ENCODE measurements at regions not wholly inside any gene's neighbourhood (a gene's known extent, or its start where the extent isn't known, plus 50 kb on each side); places are given as distances from the start of the nearest gene placed in this dataset.
"Not testable (repeated sequence)": the region's sequence is repeated elsewhere in the genome, so short reads cannot be mapped to it uniquely, and the experiment has no call there.

DNA sequence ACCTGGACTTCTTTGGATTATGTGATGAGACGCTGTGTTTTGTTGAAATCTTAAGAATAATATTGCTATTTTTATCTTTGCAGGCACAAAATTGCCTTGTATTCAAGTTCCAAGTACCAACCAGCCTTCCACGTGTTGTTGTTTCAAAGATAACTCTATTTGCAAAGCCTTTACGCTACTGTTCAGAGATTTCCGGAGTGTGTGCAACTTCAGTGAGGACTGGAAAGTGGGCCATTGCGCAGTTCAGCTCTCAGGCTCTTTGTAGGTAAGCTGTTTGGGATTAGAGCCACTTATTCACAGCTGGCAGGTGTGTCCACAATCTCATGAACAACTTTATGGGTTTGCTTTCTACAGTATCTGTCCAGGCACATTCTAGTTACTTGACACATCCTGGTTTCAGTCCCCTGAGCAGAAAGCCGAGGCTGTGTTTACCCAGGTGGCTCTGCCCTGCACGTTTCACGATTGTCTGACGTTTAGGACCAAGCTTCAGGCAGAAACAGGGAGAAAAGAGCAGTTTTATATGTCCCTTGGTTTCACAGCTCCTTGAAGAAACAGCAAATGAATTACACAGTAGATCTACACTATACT, 520.3 kb downstream of the PRIM2 start:
- H2AK5ac ChIP-seq (ENCODE audit: low read length); H3K56ac ChIP-seq (ENCODE audit: low read length); H3K18ac ChIP-seq (ENCODE audit: low read length); H3K4ac ChIP-seq (ENCODE audit: low read depth, low read length); H3K36me3 ChIP-seq (ENCODE audit: control insufficient read depth, insufficient read depth, low read length); H2BK5ac ChIP-seq (ENCODE audit: low read length); H2BK120ac ChIP-seq (ENCODE audit: low read depth, low read length); H3K79me1 ChIP-seq (ENCODE audit: low read length); H3K27me3 ChIP-seq (ENCODE audit: insufficient read depth, low read length, poor library complexity); H3K4me2 ChIP-seq (ENCODE audit: low read length); H3K27ac ChIP-seq (ENCODE audit: low read depth, low read length); H2BK15ac ChIP-seq (replicated peaks; ENCODE audit: low read depth); H3K9ac ChIP-seq (ENCODE audit: low read length); H3K79me2 ChIP-seq (ENCODE audit: control insufficient read depth, insufficient read depth, low read length); H4K5ac ChIP-seq (ENCODE audit: low read length); DNase-seq; H3K4me1 ChIP-seq (ENCODE audit: control insufficient read depth, low read depth, low read length); H3K4me3 ChIP-seq (ENCODE audit: low read length); H4K8ac ChIP-seq (ENCODE audit: low read depth, low read length); H3K23ac ChIP-seq (ENCODE audit: low read length): not testable (repeated sequence)
- WGBS (ENCODE audit: extremely low coverage, insufficient coverage, low lambda C conversion rate), result no CpG with 5 or more reads among the region's 9 CpGs

DNA sequence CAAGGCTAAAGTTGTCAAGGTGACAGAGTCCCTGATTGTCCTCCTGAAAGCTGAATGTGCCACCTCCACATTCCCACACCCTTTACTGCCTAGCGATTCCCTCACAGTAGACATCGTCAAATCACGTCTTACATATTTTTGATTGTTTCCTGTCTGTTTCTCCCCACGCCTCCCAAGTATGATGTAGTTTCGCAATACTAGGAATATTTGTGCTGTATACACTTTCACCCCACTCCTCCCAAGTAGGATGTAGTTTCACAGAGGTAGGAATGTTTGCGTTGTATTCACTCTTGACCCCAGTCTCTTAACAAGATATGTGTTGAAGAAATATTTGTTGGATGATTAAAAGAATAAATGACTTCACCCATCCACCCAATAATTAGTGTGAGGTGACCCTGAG, 524.1 kb downstream of the PRIM2 start:
- not testable (repeated sequence) for H3K56ac ChIP-seq (ENCODE audit: low read length); DNase-seq; H3K4me2 ChIP-seq (ENCODE audit: low read length); H3K79me1 ChIP-seq (ENCODE audit: low read length); H3K27me3 ChIP-seq (ENCODE audit: insufficient read depth, low read length, poor library complexity); H3K27ac ChIP-seq (ENCODE audit: low read depth, low read length); H3K9ac ChIP-seq (ENCODE audit: low read length); H3K4me3 ChIP-seq (ENCODE audit: low read length); H3K79me2 ChIP-seq (ENCODE audit: control insufficient read depth, insufficient read depth, low read length); H4K5ac ChIP-seq (ENCODE audit: low read length); H3K4me1 ChIP-seq (ENCODE audit: control insufficient read depth, low read depth, low read length); H3K36me3 ChIP-seq (ENCODE audit: control insufficient read depth, insufficient read depth, low read length); H3K23ac ChIP-seq (ENCODE audit: low read length); H3K4ac ChIP-seq (ENCODE audit: low read depth, low read length); H2BK15ac ChIP-seq (replicated peaks; ENCODE audit: low read depth); H3K18ac ChIP-seq (ENCODE audit: low read length); H2AK5ac ChIP-seq (ENCODE audit: low read length); H2BK120ac ChIP-seq (ENCODE audit: low read depth, low read length); H4K8ac ChIP-seq (ENCODE audit: low read depth, low read length); H2BK5ac ChIP-seq (ENCODE audit: low read length)
- no CpG with 5 or more reads among the region's 6 CpGs for whole genome bisulfite sequencing (ENCODE audit: extremely low coverage, insufficient coverage, low lambda C conversion rate)

DNA sequence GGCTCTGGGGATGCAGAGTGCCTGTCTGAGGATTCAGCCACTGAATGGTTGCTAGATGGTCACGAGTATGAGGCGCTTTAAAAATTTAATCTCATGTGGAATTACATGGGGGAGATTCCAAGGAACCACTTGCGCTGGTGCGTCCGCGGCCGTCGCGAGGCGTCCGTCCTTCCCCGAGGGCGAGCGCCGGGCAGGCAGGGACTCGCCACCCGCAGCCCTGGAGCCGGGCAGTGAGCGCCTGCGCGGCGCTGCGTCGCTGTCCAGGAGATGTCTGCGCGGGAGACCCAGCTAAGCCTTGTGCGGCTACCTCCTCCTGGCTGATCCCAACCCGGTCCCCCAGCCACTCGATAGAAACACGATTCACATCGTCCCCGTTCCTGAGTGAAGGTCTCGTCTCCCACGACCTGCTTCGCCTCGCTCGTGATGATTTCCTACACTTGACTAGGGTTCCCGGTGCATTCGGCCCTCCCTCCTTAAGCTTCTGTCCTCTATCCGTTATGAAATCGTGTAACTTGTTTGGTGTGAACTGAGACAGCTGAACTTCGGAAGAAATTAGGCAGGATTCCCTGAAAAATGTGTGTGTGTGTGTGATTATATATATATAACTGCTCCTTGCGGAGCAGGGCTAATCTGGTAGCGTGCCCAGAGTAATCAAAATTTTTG, 536.4 kb downstream of the PRIM2 start:
- H3K27ac ChIP-seq (ENCODE audit: low read depth, low read length); H2AK5ac ChIP-seq (ENCODE audit: low read length); H4K5ac ChIP-seq (ENCODE audit: low read length); H3K23ac ChIP-seq (ENCODE audit: low read length); H2BK5ac ChIP-seq (ENCODE audit: low read length); H4K8ac ChIP-seq (ENCODE audit: low read depth, low read length); H3K36me3 ChIP-seq (ENCODE audit: control insufficient read depth, insufficient read depth, low read length); H3K27me3 ChIP-seq (ENCODE audit: insufficient read depth, low read length, poor library complexity); H2BK15ac ChIP-seq (replicated peaks; ENCODE audit: low read depth); H3K4me3 ChIP-seq (ENCODE audit: low read length); H3K4me1 ChIP-seq (ENCODE audit: control insufficient read depth, low read depth, low read length); H3K79me2 ChIP-seq (ENCODE audit: control insufficient read depth, insufficient read depth, low read length); H3K18ac ChIP-seq (ENCODE audit: low read length); H2BK120ac ChIP-seq (ENCODE audit: low read depth, low read length); H3K4ac ChIP-seq (ENCODE audit: low read depth, low read length); H3K4me2 ChIP-seq (ENCODE audit: low read length); H3K79me1 ChIP-seq (ENCODE audit: low read length); H3K56ac ChIP-seq (ENCODE audit: low read length); H3K9ac ChIP-seq (ENCODE audit: low read length): not testable (repeated sequence)
- peak; percentile 7 for DNase-seq
- no CpG with 5 or more reads among the region's 44 CpGs for WGBS (ENCODE audit: extremely low coverage, insufficient coverage, low lambda C conversion rate)

DNA sequence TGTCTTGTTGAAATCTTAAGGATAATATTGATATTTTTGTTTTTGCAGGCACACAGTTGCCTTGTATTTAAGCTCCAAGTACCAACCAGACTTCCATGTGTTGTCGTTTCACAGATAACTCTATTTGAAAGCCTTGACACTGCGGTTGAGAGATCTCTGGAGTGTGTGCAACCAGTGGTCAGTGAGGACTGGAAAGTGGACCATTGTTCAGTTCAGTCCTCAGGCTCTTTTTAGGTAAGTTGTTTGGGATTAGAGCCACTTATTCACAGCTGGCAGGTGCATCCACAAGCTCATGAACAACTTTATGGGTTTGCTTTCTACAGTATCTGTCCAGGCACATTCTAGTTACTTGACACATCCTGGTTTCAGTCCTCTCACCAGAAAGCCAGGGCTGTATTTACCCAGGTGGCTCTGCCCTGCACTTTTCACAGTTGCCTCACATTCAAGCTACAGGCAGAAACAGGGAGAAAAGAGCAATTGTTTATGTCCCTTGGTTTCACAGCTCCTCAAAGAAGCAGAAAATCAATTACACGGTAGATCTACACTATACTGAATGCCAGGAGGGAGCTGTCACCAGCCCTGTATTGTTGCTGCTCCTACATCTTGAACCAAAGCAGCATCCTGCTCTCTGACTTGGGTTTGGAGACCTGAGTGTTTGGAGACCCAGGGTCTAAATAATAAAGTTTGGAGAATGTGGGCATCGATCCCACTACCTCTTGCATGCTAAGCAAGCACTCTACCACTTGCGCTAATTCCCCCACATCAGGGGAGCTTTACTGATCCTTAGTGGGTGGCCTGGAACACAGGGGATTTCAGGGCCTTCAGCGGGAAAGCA, 543.3 kb downstream of the PRIM2 start:
- not testable (repeated sequence) for H3K9ac ChIP-seq (ENCODE audit: low read length); H2BK5ac ChIP-seq (ENCODE audit: low read length); H3K4me3 ChIP-seq (ENCODE audit: low read length); DNase-seq; H3K79me2 ChIP-seq (ENCODE audit: control insufficient read depth, insufficient read depth, low read length); H3K27me3 ChIP-seq (ENCODE audit: insufficient read depth, low read length, poor library complexity); H3K23ac ChIP-seq (ENCODE audit: low read length); H3K18ac ChIP-seq (ENCODE audit: low read length); H2BK15ac ChIP-seq (replicated peaks; ENCODE audit: low read depth); H3K4me2 ChIP-seq (ENCODE audit: low read length); H4K5ac ChIP-seq (ENCODE audit: low read length); H4K8ac ChIP-seq (ENCODE audit: low read depth, low read length); H2BK120ac ChIP-seq (ENCODE audit: low read depth, low read length); H2AK5ac ChIP-seq (ENCODE audit: low read length); H3K4me1 ChIP-seq (ENCODE audit: control insufficient read depth, low read depth, low read length); H3K36me3 ChIP-seq (ENCODE audit: control insufficient read depth, insufficient read depth, low read length); H3K4ac ChIP-seq (ENCODE audit: low read depth, low read length); H3K27ac ChIP-seq (ENCODE audit: low read depth, low read length); H3K56ac ChIP-seq (ENCODE audit: low read length); H3K79me1 ChIP-seq (ENCODE audit: low read length)
- no CpG with 5 or more reads among the region's 6 CpGs for WGBS (ENCODE audit: extremely low coverage, insufficient coverage, low lambda C conversion rate)

DNA sequence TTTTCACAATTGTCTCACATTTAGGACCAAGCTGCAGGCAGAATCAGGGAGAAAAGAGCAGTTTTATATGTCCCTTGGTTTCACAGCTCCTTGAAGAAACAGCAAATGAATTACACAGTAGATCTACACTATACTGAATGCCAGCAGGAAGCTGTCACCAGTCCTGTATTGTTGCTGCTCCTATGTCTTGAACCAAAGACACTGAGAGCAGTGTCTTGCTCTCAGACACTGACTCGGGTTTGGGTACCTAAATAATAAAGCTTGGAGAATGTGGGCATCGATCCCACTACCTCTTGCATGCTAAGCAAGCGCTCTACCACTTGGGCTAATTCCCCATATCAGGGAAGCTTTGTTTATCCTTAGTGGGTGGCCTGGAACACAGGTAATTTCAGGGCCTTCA, 552.7 kb downstream of the PRIM2 start:
- H4K5ac ChIP-seq (ENCODE audit: low read length); H2BK15ac ChIP-seq (replicated peaks; ENCODE audit: low read depth): not testable (repeated sequence)
- WGBS (ENCODE audit: extremely low coverage, insufficient coverage, low lambda C conversion rate), result no CpG with 5 or more reads among the region's 3 CpGs

More for the DNA sequence above, 552.7 kb downstream of the PRIM2 start:
- not testable (repeated sequence) for H2AK5ac ChIP-seq (ENCODE audit: low read length); H2BK120ac ChIP-seq (ENCODE audit: low read depth, low read length); H3K4me3 ChIP-seq (ENCODE audit: low read length); H3K56ac ChIP-seq (ENCODE audit: low read length); H3K27me3 ChIP-seq (ENCODE audit: insufficient read depth, low read length, poor library complexity); H3K9ac ChIP-seq (ENCODE audit: low read length); H3K23ac ChIP-seq (ENCODE audit: low read length); H3K36me3 ChIP-seq (ENCODE audit: control insufficient read depth, insufficient read depth, low read length); H4K8ac ChIP-seq (ENCODE audit: low read depth, low read length); H3K4ac ChIP-seq (ENCODE audit: low read depth, low read length); H3K18ac ChIP-seq (ENCODE audit: low read length); H3K4me1 ChIP-seq (ENCODE audit: control insufficient read depth, low read depth, low read length); H3K79me1 ChIP-seq (ENCODE audit: low read length); H3K79me2 ChIP-seq (ENCODE audit: control insufficient read depth, insufficient read depth, low read length); H3K4me2 ChIP-seq (ENCODE audit: low read length); H2BK5ac ChIP-seq (ENCODE audit: low read length); H3K27ac ChIP-seq (ENCODE audit: low read depth, low read length)
- DNase-seq, result peak; percentile 7
